Stomach (tissue), 8 donors: ENCODE measurements at regions not wholly inside any gene's neighbourhood (a gene's known extent, or its start where the extent isn't known, plus 50 kb on each side); places are given as distances from the start of the nearest gene placed in this dataset.

Experiments used
- DNase-seq, 2 donors: peaks; one replicate each; pipeline versions ENCODE4 v3.0.0 to v3.0.0-alpha.2; 2013 to 2019
- H3K27ac ChIP-seq, 5 donors: fragments of 200-600 bp in 4 of 5; sonication (generic) in 4 of 5; one replicate each; pipeline ENCODE4 v1.5.1; 2013 to 2019; ENCODE audit warnings: mild to moderate bottlenecking in 1 of 5, moderate library complexity in 1 of 5
- H3K27me3 ChIP-seq, 3 donors: fragments of 200-600 bp; sonication (generic); one replicate each; pipeline ENCODE4 v1.5.1; 2017 to 2019; ENCODE audit warnings: mixed run types in 1 of 3
- H3K36me3 ChIP-seq, 4 donors: fragments of 200-600 bp; sonication (generic); 1 replicate in 3 of 4; 2 replicates in 1 of 4; pipeline ENCODE4 v1.5.1; 2016 to 2019
- H3K4me1 ChIP-seq, 4 donors: fragments of 200-600 bp; sonication (generic); one replicate each; pipeline ENCODE4 v1.5.1; 2016 to 2019
- H3K4me3 ChIP-seq, 4 donors: fragments of 200-600 bp; sonication (generic) in 3 of 4; one replicate each; pipeline ENCODE4 v1.5.1; 2016 to 2019; ENCODE audit warnings: mild to moderate bottlenecking in 1 of 4
- H3K9me3 ChIP-seq, 4 donors: fragments of 200-600 bp; sonication (generic); one replicate each; pipeline ENCODE4 v1.5.1; 2016 to 2019
- EP300 ChIP-seq: sonication (generic); formaldehyde crosslinking; IDR thresholded peaks from one replicate; pipeline ENCODE4 v1.6.1; 2017; ENCODE audit warnings: antibody characterized with exemption
- POLR2A ChIP-seq, 4 donors: fragments of 450-650 bp; IDR thresholded peaks; one replicate each; pipeline ENCODE4 v1.6.1; 2016; ENCODE audit warnings: antibody characterized with exemption in 4 of 4, control low read depth in 2 of 4, mild to moderate bottlenecking in 1 of 4, moderate library complexity in 1 of 4
- POLR2AphosphoS5 ChIP-seq, 3 donors: sonication (generic); formaldehyde crosslinking; IDR thresholded peaks; one replicate each; pipeline ENCODE4 v1.6.1; 2016; ENCODE audit warnings: antibody characterized with exemption in 3 of 3
- WGBS, 5 donors: extraction: QIAGEN DNeasy Blood & Tissue Kit in 3 of 5; methylation state at CpG; one replicate each; pipeline versions ENCODE4 v1.1.5 to v1.1.7; 2013 to 2018; 5-methylcytosine and 5-hydroxymethylcytosine counted together
- intact Hi-C: fragments of 100-400 bp; cut with DNase I; formaldehyde crosslinking; loops from one replicate; pipeline ENCODE4 v1.15.1; 2023; ENCODE audit warnings: low total_unique reads
- TF ChIP-seq, protein P1 (sequence below), 7 experiments: fragments of 450-650 bp in 4 of 7; fragments of 200-600 bp in 3 of 7; sonication (generic) in 3 of 7; IDR thresholded peaks; one replicate each; pipeline ENCODE4 v1.5.1; 2016 to 2019; ENCODE audit warnings: antibody characterized with exemption in 7 of 7, control low read depth in 2 of 7, mild to moderate bottlenecking in 1 of 7
- donor health status: healthy with polysubstance abuse.
- donor health status: Bipolar disorder and iron deficiency.
- donor health status: healthy.

DNA sequence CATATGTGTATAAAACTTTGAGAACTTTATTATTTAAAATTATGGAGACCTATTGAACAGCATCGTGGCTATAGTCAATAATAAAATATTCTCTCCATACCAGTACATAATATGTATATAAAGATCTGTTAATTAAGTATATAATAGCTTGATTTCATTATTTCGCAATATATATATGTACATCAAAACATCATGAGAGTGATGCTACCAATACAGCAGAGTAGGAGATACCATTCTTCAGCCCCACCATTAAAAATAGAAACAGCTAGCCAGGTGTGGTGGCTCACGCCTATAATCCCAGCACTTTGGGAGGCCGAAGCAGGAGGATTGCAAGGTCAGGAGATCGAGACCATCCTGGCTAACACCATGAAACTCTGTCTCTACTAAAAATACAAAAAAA is 1755.3 kb upstream of the SPRY2 start:
- no peak overlapping the region for H3K27ac ChIP-seq
- no peaks in the 10 kb centered on the region for H3K36me3 ChIP-seq
- WGBS, 5 donors, result 85 to 89% (median 87%) methylated on average over 5 of the region's 5 CpGs
- H3K27me3 ChIP-seq, result no peaks in the 10 kb centered on the region
- no peak overlapping the region for H3K4me3 ChIP-seq
- DNase-seq, result no peak
- H3K4me1 ChIP-seq, result no peaks in the 10 kb centered on the region
- peaks cover 0 to 7% (median 2%) of the 10 kb centered on the region in 4 donors for H3K9me3 ChIP-seq
- intact Hi-C loops, result no loop called here
- no peak for TF ChIP-seq EP300
- TF ChIP-seq, protein P1, sequence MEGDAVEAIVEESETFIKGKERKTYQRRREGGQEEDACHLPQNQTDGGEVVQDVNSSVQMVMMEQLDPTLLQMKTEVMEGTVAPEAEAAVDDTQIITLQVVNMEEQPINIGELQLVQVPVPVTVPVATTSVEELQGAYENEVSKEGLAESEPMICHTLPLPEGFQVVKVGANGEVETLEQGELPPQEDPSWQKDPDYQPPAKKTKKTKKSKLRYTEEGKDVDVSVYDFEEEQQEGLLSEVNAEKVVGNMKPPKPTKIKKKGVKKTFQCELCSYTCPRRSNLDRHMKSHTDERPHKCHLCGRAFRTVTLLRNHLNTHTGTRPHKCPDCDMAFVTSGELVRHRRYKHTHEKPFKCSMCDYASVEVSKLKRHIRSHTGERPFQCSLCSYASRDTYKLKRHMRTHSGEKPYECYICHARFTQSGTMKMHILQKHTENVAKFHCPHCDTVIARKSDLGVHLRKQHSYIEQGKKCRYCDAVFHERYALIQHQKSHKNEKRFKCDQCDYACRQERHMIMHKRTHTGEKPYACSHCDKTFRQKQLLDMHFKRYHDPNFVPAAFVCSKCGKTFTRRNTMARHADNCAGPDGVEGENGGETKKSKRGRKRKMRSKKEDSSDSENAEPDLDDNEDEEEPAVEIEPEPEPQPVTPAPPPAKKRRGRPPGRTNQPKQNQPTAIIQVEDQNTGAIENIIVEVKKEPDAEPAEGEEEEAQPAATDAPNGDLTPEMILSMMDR (IDR thresholded peaks at IDR 0.05), result no peak
- no peak for TF ChIP-seq POLR2A (IDR thresholded peaks at IDR 0.05)
- TF ChIP-seq POLR2AphosphoS5 (IDR thresholded peaks at IDR 0.05), result no peak

DNA sequence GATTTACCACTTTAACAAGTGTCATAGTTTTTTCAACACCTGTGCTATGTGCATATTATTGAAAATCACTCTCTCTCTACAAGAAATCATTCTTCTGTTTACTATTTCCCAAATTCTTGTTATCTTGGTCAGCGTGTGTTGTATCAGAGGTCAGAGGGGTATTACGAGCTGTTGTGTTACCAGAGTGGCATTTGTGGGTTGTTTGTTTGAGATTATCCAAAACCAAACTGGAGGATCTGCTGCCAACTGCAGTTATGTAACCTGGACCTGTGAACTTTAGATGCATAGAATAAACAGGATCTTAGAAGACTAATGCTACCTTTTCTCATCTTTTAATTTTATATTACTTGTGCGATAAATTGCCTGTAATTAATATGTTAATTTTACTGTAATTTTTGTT is 1751.4 kb upstream of the SPRY2 start:
- no peak overlapping the region for H3K27ac ChIP-seq
- 51 to 69% (median 53%) methylated on average over 3 of the region's 3 CpGs for WGBS, 5 donors
- no peaks in the 10 kb centered on the region for H3K27me3 ChIP-seq
- no peaks in the 10 kb centered on the region for H3K36me3 ChIP-seq
- intact Hi-C loops, result no loop called here
- no peak for TF ChIP-seq EP300
- TF ChIP-seq, protein P1 (IDR thresholded peaks at IDR 0.05), result no peak
- TF ChIP-seq POLR2A (IDR thresholded peaks at IDR 0.05), result no peak
- TF ChIP-seq POLR2AphosphoS5 (IDR thresholded peaks at IDR 0.05), result no peak
- H3K9me3 ChIP-seq, result peaks cover 0 to 7% (median 2%) of the 10 kb centered on the region in 4 donors
- H3K4me3 ChIP-seq, result no peak overlapping the region
- H3K4me1 ChIP-seq, result no peaks in the 10 kb centered on the region
- DNase-seq, result no peak

DNA sequence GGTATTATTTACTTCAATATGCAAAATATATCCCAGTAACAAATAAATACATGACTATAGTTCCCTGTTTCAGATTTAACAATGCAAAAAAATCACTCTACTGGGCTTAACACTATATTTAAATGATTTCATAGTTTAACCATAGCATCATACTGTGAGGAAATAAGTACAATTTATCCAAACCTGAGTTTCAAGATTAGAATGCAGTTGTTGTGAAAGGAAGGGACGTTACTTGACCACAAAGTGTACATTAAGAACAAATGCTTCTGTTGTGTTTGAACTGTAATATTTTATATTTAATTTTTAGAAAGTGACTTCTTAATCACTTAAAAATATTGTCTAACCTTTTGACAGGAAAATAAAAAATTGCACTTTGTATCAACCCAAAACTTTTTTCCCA is 1747.9 kb upstream of the SPRY2 start:
- H3K9me3 ChIP-seq, result no peaks in the 10 kb centered on the region
- H3K27me3 ChIP-seq, result no peaks in the 10 kb centered on the region
- intact Hi-C loops, result no loop called here
- H3K4me3 ChIP-seq, result no peak overlapping the region
- no peak for DNase-seq
- WGBS, 5 donors, result 0 to 28% (median 16%) methylated on average over 1 of the region's 1 CpG
- H3K4me1 ChIP-seq, result no peaks in the 10 kb centered on the region
- TF ChIP-seq EP300 (no peak), POLR2A (IDR thresholded peaks at IDR 0.05) (no peak), POLR2AphosphoS5 (IDR thresholded peaks at IDR 0.05) (no peak)
- TF ChIP-seq, protein P1 (IDR thresholded peaks at IDR 0.05), result no peak
- no peaks in the 10 kb centered on the region for H3K36me3 ChIP-seq
- no peak overlapping the region for H3K27ac ChIP-seq

DNA sequence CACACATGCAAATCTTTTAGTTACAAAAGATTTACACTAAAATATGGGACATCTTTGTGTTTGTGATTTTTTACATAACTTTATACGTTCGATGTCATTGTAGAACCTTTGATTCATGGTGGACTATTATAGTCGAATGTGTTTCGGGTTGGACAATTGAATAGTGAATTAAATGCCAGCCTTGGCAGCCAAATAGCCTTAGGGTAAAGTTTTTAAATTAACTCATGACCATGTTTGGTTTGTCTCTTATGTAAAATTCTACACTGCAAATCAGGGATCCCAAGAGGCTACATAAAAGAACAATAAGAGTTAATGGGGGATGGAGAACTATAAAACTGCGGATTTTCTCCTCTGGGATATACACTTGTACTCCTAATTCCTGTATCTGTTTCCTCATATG is 1735.6 kb upstream of the SPRY2 start:
- 79 to 86% (median 86%) methylated on average over 5 of the region's 5 CpGs for WGBS, 5 donors
- intact Hi-C loops, result no loop called here

More for the DNA sequence above, 1735.6 kb upstream of the SPRY2 start:
- no peak overlapping the region for H3K4me3 ChIP-seq
- TF ChIP-seq EP300, result no peak
- TF ChIP-seq, protein P1 (IDR thresholded peaks at IDR 0.05), result no peak
- no peak for TF ChIP-seq POLR2AphosphoS5 (IDR thresholded peaks at IDR 0.05)
- no peak for TF ChIP-seq POLR2A (IDR thresholded peaks at IDR 0.05)
- H3K27me3 ChIP-seq, result no peaks in the 10 kb centered on the region
- no peaks in the 10 kb centered on the region for H3K9me3 ChIP-seq
- no peak overlapping the region for H3K27ac ChIP-seq
- DNase-seq, result no peak
- no peaks in the 10 kb centered on the region for H3K36me3 ChIP-seq
- no peaks in the 10 kb centered on the region for H3K4me1 ChIP-seq
